Left lung (tissue), 4 donors: ENCODE measurements at regions not wholly inside any gene's neighbourhood (a gene's known extent, or its start where the extent isn't known, plus 50 kb on each side); places are given as distances from the start of the nearest gene placed in this dataset.

Source experiments
- ATAC-seq: fragments of 200-7000 bp; cut with Tn5 transposase; one replicate; pipeline ENCODE4 v1.9.1; 2020; ENCODE audit warnings: moderate library complexity
- DNase-seq, 4 donors: peaks; one replicate each; pipeline ENCODE4 v3.0.0-alpha.2; 2013 to 2020
- H3K27ac ChIP-seq, 2 donors: fragments of 200-600 bp; sonication (generic) in 1 of 2; one replicate each; pipeline versions ENCODE4 v1.5.0 to v1.8.0; 2020 to 2021
- H3K27me3 ChIP-seq, 2 donors: fragments of 200-600 bp; sonication (generic) in 1 of 2; one replicate each; pipeline versions ENCODE4 v1.5.0 to v1.8.0; 2020 to 2021
- H3K36me3 ChIP-seq, 2 donors: fragments of 200-600 bp; sonication (generic) in 1 of 2; one replicate each; pipeline versions ENCODE4 v1.5.0 to v1.8.0; 2020 to 2021
- H3K4me1 ChIP-seq, 2 donors: fragments of 200-600 bp; one replicate each; pipeline ENCODE4 v1.8.0; 2021
- H3K4me3 ChIP-seq, 2 donors: fragments of 200-600 bp; sonication (generic) in 1 of 2; one replicate each; pipeline versions ENCODE4 v1.5.0 to v1.8.0; 2020 to 2021; ENCODE audit warnings: mild to moderate bottlenecking in 1 of 2
- H3K9me3 ChIP-seq, 2 donors: fragments of 200-600 bp; sonication (generic) in 1 of 2; one replicate each; pipeline versions ENCODE4 v1.5.0 to v1.8.0; 2020 to 2021
- intact Hi-C, 2 donors: fragments of 100-400 bp; cut with DNase I; formaldehyde crosslinking; loops; one replicate each; pipeline versions ENCODE4 v1.11.2 to v1.14.2; 2022
- TF ChIP-seq, protein P1 (sequence below), 2 donors: fragments of 200-600 bp; sonication (generic) in 1 of 2; IDR thresholded peaks; one replicate each; pipeline versions ENCODE4 v1.5.0 to v1.8.0; 2021; ENCODE audit warnings: antibody characterized with exemption in 2 of 2
- donor health status: DM: no; HTN: yes; CAD: no.
- donor health status: DM: no; HTN: no; CAD: no.

GRCh38 chr13:86038490-86038889 is 239.3 kb upstream of the SLITRK6 start:
- no peak overlapping the region for H3K4me3 ChIP-seq
- ATAC-seq (no peak), DNase-seq (no peak)
- H3K4me1 ChIP-seq = no peaks in the 10 kb centered on the region
- no peaks in the 10 kb centered on the region for H3K27me3 ChIP-seq
- intact Hi-C loops = no loop called here
- no peaks in the 10 kb centered on the region for H3K36me3 ChIP-seq
- H3K27ac ChIP-seq = no peak overlapping the region
- TF ChIP-seq, protein P1, sequence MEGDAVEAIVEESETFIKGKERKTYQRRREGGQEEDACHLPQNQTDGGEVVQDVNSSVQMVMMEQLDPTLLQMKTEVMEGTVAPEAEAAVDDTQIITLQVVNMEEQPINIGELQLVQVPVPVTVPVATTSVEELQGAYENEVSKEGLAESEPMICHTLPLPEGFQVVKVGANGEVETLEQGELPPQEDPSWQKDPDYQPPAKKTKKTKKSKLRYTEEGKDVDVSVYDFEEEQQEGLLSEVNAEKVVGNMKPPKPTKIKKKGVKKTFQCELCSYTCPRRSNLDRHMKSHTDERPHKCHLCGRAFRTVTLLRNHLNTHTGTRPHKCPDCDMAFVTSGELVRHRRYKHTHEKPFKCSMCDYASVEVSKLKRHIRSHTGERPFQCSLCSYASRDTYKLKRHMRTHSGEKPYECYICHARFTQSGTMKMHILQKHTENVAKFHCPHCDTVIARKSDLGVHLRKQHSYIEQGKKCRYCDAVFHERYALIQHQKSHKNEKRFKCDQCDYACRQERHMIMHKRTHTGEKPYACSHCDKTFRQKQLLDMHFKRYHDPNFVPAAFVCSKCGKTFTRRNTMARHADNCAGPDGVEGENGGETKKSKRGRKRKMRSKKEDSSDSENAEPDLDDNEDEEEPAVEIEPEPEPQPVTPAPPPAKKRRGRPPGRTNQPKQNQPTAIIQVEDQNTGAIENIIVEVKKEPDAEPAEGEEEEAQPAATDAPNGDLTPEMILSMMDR (IDR thresholded peaks at IDR 0.05) = no peak
- peaks cover 0 to 10% of the 10 kb centered on the region in 2 donors for H3K9me3 ChIP-seq

DNA sequence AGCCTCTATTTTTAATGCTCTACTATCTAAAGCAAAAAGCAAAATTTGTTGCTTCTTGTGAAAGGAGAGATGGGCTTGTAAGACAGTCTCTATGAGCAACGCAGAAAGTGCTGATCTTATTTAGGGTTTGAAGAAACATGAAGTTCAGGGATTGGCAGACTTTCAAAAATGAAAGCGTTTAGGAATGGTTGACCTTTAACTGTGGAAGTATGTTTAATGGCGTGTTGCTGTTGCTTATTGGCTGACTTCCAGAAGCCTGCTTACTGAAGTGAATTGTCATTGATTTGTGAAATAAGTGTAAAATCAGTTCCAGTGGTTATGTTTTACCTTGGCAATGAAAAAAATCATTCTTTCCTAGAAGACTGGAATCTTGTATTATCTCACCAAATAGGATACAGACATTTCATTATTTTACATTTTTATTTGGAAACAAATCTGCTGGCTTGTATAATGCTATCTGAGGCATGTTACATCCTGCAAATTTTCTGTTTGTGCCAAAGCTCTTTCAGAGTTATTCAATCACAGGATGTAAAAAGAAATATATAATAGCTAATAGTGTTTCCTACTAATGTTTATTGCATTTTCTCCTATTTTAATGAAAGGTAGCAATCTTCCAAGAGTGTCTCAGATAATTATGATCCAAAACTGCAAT is 221.3 kb upstream of the SLITRK6 start:
- H3K9me3 ChIP-seq = peaks cover 4 to 13% of the 10 kb centered on the region in 2 donors
- ATAC-seq (peak; percentile 41), DNase-seq (peak in 2 of 4 donors; percentile 90 to 91)
- TF ChIP-seq, protein P1 (IDR thresholded peaks at IDR 0.05) = no peak
- intact Hi-C loops = no loop called here
- peaks cover 0 to 10% of the 10 kb centered on the region in 2 donors for H3K4me1 ChIP-seq
- no peaks in the 10 kb centered on the region for H3K27me3 ChIP-seq
- H3K36me3 ChIP-seq = no peaks in the 10 kb centered on the region
- H3K4me3 ChIP-seq = no peak overlapping the region
- no peak overlapping the region for H3K27ac ChIP-seq

- Histone ChIP-seq H3K4me3 (no peak overlapping the region), H3K4me1 (no peaks in the 10 kb centered on the region), H3K27ac (no peak overlapping the region), H3K9me3 (no peaks in the 10 kb centered on the region), H3K27me3 (no peaks in the 10 kb centered on the region), H3K36me3 (no peaks in the 10 kb centered on the region)
- TF ChIP-seq, protein P1 (IDR thresholded peaks at IDR 0.05) = no peak
- intact Hi-C loops = no loop called here
- DNase-seq (no peak), ATAC-seq (peak; percentile 54)
Measured at GRCh38 chr13:86006317-86006716, 207.1 kb upstream of the SLITRK6 start.

GRCh38 chr13:86003029-86003428 is 203.8 kb upstream of the SLITRK6 start:
- Histone ChIP-seq H3K4me3 (no peak overlapping the region), H3K27ac (no peak overlapping the region), H3K36me3 (no peaks in the 10 kb centered on the region), H3K4me1 (no peaks in the 10 kb centered on the region), H3K9me3 (no peaks in the 10 kb centered on the region), H3K27me3 (no peaks in the 10 kb centered on the region)
- TF ChIP-seq, protein P1 (IDR thresholded peaks at IDR 0.05) = no peak
- DNase-seq = no peak
- ATAC-seq = no peak
- intact Hi-C loops = no loop called here

GRCh38 chr13:86000546-86000945 is 201.3 kb upstream of the SLITRK6 start:
- Histone ChIP-seq H3K9me3 (no peaks in the 10 kb centered on the region), H3K36me3 (no peaks in the 10 kb centered on the region), H3K4me1 (no peaks in the 10 kb centered on the region), H3K4me3 (no peak overlapping the region), H3K27ac (no peak overlapping the region), H3K27me3 (no peaks in the 10 kb centered on the region)
- no peak for ATAC-seq
- no peak for DNase-seq
- TF ChIP-seq, protein P1 (IDR thresholded peaks at IDR 0.05) = no peak
- intact Hi-C loops = no loop called here
